Epithelial cell of esophagus (primary cell): ENCODE measurements at regions not wholly inside any gene's neighbourhood (a gene's known extent, or its start where the extent isn't known, plus 50 kb on each side); places are given as distances from the start of the nearest gene placed in this dataset.

Experiments used
- DNase-seq: peaks from one replicate; pipeline ENCODE4 v3.0.0; 2010; ENCODE audit warnings: low read depth
- H3K4me3 ChIP-seq: 2 replicates; pipeline ENCODE4 v1.5.1; 2011; ENCODE audit warnings: mild to moderate bottlenecking, low read length, control low read depth
- TF ChIP-seq, protein P1 (sequence below): IDR thresholded peaks from 2 replicates; pipeline ENCODE4 v1.5.1; 2011; ENCODE audit warnings: low read depth, mild to moderate bottlenecking, low read length, control low read depth, inconsistent platforms; ENCODE audit not compliant: insufficient read depth; ENCODE audit errors: missing control alignments

DNA sequence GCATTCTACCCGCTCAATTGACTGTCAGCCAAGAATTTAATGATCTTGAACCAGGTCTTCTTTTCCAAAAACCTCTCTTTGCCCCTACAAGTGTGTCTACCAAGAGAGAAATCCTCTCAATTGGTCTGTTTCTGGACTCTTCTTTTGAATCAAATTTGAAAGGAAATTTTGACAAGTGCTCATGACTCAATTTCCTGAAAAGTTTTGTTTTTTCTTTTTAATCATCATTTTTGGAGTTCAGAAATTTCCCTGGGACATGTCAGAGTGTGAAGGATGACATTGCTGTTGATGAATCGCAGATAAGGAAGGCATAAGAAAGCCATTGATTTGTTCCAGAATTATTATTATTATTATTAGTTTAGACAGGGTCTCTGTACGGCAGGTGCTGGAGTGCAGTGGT, 88.2 kb upstream of the AKT3 start:
- TF ChIP-seq, protein P1, sequence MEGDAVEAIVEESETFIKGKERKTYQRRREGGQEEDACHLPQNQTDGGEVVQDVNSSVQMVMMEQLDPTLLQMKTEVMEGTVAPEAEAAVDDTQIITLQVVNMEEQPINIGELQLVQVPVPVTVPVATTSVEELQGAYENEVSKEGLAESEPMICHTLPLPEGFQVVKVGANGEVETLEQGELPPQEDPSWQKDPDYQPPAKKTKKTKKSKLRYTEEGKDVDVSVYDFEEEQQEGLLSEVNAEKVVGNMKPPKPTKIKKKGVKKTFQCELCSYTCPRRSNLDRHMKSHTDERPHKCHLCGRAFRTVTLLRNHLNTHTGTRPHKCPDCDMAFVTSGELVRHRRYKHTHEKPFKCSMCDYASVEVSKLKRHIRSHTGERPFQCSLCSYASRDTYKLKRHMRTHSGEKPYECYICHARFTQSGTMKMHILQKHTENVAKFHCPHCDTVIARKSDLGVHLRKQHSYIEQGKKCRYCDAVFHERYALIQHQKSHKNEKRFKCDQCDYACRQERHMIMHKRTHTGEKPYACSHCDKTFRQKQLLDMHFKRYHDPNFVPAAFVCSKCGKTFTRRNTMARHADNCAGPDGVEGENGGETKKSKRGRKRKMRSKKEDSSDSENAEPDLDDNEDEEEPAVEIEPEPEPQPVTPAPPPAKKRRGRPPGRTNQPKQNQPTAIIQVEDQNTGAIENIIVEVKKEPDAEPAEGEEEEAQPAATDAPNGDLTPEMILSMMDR = no peak
- no peak for DNase-seq
- H3K4me3 ChIP-seq = no peak overlapping the region

DNA sequence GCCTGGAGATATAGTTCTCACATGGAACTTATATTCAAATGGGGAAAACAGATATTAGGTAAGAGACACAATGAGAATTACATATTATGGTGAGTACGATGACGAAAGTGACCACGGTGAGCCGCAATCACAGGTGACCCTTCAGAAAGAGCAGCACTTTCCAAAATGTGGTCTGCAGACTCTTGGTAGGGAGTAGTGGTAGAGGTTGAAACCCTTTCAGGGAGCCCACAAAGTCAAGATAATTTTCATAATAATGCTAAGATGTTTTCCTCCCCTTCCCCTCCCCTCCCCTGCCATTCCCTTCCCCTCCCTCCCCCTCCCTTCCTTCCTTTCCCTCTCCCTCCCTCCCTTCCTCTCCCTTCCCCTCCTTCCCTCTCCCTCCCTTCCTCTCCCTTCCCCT, 83.5 kb upstream of the AKT3 start:
- TF ChIP-seq, protein P1 = no peak
- DNase-seq = no peak
- no peak overlapping the region for H3K4me3 ChIP-seq

DNA sequence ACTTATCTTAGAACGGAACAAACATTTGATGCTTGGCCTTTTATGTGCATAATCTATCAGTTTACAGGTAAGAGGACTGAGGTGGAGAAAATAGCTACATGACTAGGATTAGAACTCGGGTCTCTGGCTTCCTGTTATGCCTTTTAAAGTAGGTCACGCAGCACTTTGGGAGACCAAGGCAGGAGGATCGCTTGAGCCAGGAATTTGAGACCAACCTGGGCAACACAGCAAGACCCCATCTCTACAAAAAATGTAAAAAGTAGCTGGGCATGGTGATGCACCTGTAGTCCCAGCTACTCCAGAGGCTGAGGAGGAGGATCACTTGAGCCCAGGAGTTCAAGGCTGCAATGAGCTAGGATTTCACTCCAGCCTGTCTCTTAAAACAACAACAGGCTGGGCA, 81.9 kb upstream of the AKT3 start:
- no peak for DNase-seq
- H3K4me3 ChIP-seq = no peak overlapping the region
- TF ChIP-seq, protein P1 = no peak

DNA sequence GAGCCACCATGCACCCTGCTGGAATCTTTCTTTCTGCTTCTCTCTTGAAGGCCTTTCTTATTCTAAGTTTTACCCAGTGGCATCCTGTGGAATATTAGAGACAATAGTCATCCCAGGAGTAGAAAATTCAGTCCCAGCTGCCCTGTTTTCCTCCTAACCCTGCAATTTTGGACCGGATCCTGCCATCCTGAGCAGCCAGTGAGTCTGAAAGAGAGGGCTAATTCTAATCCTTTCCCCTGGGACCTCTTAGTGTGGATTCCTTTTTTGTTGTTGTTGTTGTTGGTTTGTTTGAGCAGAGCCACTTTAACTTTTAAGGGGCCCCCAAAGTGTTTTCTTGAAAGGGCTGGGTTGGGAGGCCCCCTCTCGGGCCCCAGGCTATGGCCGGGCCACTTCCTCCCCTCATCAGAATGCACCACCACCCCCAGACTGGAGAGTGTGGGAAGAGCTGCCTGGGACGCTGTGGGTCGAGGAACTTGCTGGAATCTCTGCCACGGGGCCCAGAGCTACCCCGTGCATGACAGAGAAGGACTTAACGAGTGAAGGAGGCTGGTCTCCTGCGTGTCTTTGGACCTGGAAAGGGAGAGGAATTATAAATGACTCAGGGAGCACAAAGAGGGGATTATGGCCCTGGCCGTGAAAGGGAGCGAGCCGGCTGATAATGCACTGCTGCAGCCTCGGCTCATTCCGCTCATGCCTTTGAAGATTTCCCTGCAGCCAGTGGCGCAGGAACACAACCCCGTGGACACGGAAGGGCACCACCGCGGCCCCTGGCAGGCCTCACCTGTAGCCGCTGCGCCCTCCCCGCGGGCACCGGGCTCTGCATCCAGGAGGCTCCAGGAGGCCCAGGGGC, 81.0 kb upstream of the AKT3 start:
- DNase-seq = no peak
- no peak overlapping the region for H3K4me3 ChIP-seq
- TF ChIP-seq, protein P1 = no peak

GRCh38 chr1:243927381-243927780, 77.3 kb upstream of the AKT3 start:
- no peak overlapping the region for H3K4me3 ChIP-seq
- TF ChIP-seq, protein P1 = no peak
- no peak for DNase-seq

GRCh38 chr1:243926803-243927245, 76.8 kb upstream of the AKT3 start:
- TF ChIP-seq, protein P1 = no peak
- peak; percentile 78 for DNase-seq
- no peak overlapping the region for H3K4me3 ChIP-seq

DNA sequence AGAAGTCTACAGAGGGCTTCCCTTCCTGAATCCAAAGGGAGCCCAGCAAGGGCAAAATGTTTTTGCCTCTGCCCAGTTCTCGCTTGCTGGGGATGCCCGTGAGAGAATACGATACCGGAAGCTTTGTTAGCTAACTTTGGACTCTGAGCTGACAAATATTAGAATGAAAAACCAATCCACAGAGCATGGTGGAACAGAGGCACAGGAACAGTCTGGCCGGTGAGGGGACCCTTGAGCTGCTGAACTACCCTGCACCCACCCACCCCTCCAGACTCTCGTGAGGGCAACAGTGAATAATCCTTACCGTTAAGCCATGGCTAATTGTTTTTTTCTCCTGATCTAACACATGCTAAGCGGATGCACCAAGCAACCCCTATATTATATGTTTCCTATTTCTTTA, 76.3 kb upstream of the AKT3 start:
- TF ChIP-seq, protein P1 = no peak
- no peak for DNase-seq
- no peak overlapping the region for H3K4me3 ChIP-seq
